Umbilical cord (tissue), 1 donor: ENCODE measurements at regions not wholly inside any gene's neighbourhood (a gene's known extent, or its start where the extent isn't known, plus 50 kb on each side); places are given as distances from the start of the nearest gene placed in this dataset.
A peak's percentile ranks its signal among the peaks of the same experiment; 100 is the strongest.

Experiments
- DNase-seq: peaks from one replicate; pipeline ENCODE4 v3.0.0-alpha.2; 2015; ENCODE audit warnings: low spot score

GRCh38 chr2:152227969-152228592, 52.5 kb upstream of the STAM2 start:
- DNase-seq: peak; percentile 47

- no peak for DNase-seq
Measured at GRCh38 chr2:152231446-152231845, 55.9 kb upstream of the STAM2 start.

GRCh38 chr2:152234277-152234676, 58.7 kb upstream of the STAM2 start:
- DNase-seq: no peak

- DNase-seq: no peak
Measured at GRCh38 chr2:152236191-152236925, 60.8 kb upstream of the STAM2 start.

GRCh38 chr2:152238016-152238415, 62.5 kb upstream of the STAM2 start:
- DNase-seq: no peak

- DNase-seq: peak; percentile 45
Measured at GRCh38 chr2:152240559-152241231, 65.1 kb upstream of the STAM2 start.

- no peak for DNase-seq
Measured at GRCh38 chr2:152241948-152242729, 66.6 kb upstream of the STAM2 start.

GRCh38 chr2:152242787-152243472, 67.4 kb upstream of the STAM2 start:
- DNase-seq: no peak

GRCh38 chr2:152243761-152244640, 68.4 kb upstream of the STAM2 start:
- no peak for DNase-seq

- DNase-seq: no peak
Measured at GRCh38 chr2:152245653-152246052, 70.1 kb upstream of the STAM2 start.

GRCh38 chr2:152246686-152247336, 71.2 kb upstream of the STAM2 start:
- DNase-seq: no peak

- no peak for DNase-seq
Measured at GRCh38 chr2:152247337-152247695, 71.8 kb upstream of the STAM2 start.

GRCh38 chr2:152250421-152251100, 75.0 kb upstream of the STAM2 start:
- DNase-seq: no peak

GRCh38 chr2:152251211-152251610, 75.6 kb upstream of the STAM2 start:
- peak; percentile 88 for DNase-seq

GRCh38 chr2:152251811-152252210, 76.2 kb upstream of the STAM2 start:
- peak; percentile 19 for DNase-seq

GRCh38 chr2:152254486-152254885, 78.9 kb upstream of the STAM2 start:
- no peak for DNase-seq

GRCh38 chr2:152254976-152255375, 79.4 kb upstream of the STAM2 start:
- no peak for DNase-seq

- no peak for DNase-seq
Measured at GRCh38 chr2:152255918-152256317, 79.1 kb upstream of the FMNL2 start.

- no peak for DNase-seq
Measured at GRCh38 chr2:152260939-152261338, 74.0 kb upstream of the FMNL2 start.
